ENCODE measurements at regions not wholly inside any gene's neighbourhood (a gene's known extent, or its start where the extent isn't known, plus 50 kb on each side); places are given as distances from the start of the nearest gene placed in this dataset.

DNA sequence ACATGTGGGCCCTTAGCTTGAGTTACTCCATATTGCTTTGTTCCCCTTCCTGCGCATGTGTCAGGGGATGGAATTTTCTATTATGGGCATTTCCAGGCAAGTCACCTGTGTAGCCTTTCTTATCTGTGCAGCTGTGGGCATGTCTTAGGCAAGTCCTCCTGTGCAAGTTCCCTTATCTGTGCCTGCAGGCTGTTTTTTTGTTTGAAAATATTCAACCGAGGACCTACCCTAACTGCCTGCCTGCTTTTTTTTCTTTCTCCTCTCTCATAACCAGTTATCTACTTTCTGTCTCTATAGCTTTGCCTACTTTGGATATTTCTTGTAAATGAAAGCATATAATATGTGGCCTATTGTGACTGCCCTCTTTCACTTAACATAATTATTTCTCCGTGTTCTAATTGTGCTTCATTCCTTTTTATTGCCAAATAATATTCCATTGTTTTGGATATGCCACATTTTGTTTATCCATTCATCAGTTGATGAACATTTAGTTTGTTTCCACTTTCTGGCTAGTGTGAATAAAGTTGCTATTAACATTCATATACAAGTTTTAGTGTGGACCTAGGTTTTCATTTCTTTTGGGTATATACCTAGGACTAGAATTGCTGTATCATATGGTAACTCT is 83.6 kb upstream of the CADM1 start:
- no peak overlapping the region for H3K18ac ChIP-seq (ENCODE audit: low read length)

DNA sequence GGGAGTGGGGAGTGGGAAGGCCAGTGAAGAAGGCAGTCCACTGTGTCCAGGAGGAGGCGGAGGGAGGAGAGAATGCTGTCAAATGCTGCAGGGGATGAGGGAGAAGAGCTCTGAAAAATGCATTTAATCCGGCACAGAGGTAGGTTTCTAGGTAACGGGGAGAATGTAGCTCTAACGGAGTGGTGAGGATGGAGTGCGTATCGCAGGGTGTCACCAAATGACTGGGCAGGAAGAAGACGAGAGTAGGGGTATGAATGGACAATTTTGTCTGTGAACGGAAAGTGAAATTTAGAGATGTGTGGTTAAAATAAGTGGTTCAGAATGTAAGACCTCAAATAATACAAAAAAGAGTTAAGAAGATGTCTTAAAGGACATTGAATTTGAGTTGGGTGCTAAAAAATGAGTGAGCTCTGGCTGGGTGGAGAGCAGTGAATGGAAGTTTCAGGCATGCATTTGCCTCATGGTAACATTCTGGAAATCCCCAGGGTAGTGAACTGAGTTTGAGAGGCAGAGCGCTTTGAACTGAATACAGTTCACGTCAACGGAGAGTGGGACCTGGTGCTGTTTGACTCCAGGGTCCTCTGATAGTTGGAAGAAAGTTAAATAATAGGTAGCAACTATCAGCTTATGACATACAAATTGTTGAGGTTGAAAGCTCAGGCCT is 81.3 kb upstream of the CADM1 start:
- no peaks in the 10 kb centered on the region for H3K27me3 ChIP-seq (ENCODE audit: insufficient read depth, low read length)
- no peak overlapping the region for H3K18ac ChIP-seq (ENCODE audit: low read length)
- no peak overlapping the region for H2AFZ ChIP-seq (ENCODE audit: insufficient read depth, low read length, poor library complexity)
- DNase-seq: no peak
- no peak overlapping the region for H3K4me2 ChIP-seq (ENCODE audit: low read length)
- no peaks in the 10 kb centered on the region for H3K79me2 ChIP-seq (ENCODE audit: control insufficient read depth, insufficient read depth, low read length, poor library complexity)
- H3K79me1 ChIP-seq (ENCODE audit: low read length): peaks cover 7% of the 10 kb centered on the region
- H2AK5ac ChIP-seq (ENCODE audit: low read length): no peak overlapping the region
- no peak overlapping the region for H4K8ac ChIP-seq (ENCODE audit: low read depth, low read length)
- H3K23ac ChIP-seq (ENCODE audit: low read length): no peak overlapping the region
- peaks cover 3% of the 10 kb centered on the region for H3K9me3 ChIP-seq (ENCODE audit: insufficient read depth, low read depth, low read length)
- H3K4me1 ChIP-seq (ENCODE audit: control insufficient read depth in 1 of 2, insufficient read depth in 2 of 2, low read length in 2 of 2): peaks cover 10 to 11% of the 10 kb centered on the region in 2 experiments
- no peak overlapping the region for H3K4me3 ChIP-seq (ENCODE audit: low read depth, low read length)
- H3K27ac ChIP-seq (ENCODE audit: low read depth, low read length): no peak overlapping the region
- H4K91ac ChIP-seq (ENCODE audit: low read depth, low read length): no peak overlapping the region
- H3K36me3 ChIP-seq (ENCODE audit: control insufficient read depth in 1 of 2, insufficient read depth in 2 of 2, low read length in 2 of 2): no peaks in the 10 kb centered on the region
- H3K9ac ChIP-seq (ENCODE audit: low read length): no peak overlapping the region
- no peak overlapping the region for H2BK5ac ChIP-seq (ENCODE audit: low read depth, low read length, poor library complexity)
- H3K4ac ChIP-seq (ENCODE audit: low read depth, low read length): no peak overlapping the region
- H4K12ac ChIP-seq (ENCODE audit: low read depth, low read length): no peak overlapping the region
- H3K14ac ChIP-seq (ENCODE audit: low read length): no peak overlapping the region
- no peak overlapping the region for H2BK12ac ChIP-seq (ENCODE audit: low read length)
- H2BK120ac ChIP-seq (ENCODE audit: insufficient read depth, low read length, poor library complexity): no peak overlapping the region
- 100% methylated on average over 1 of the region's 11 CpGs for WGBS (ENCODE audit: extremely low coverage, insufficient coverage, insufficient read length)

More for the DNA sequence above, 83.6 kb upstream of the CADM1 start:
- Histone ChIP-seq H3K4ac (ENCODE audit: low read depth, low read length) (no peak overlapping the region), H3K79me2 (ENCODE audit: control insufficient read depth, insufficient read depth, low read length, poor library complexity) (no peaks in the 10 kb centered on the region), H2AK5ac (ENCODE audit: low read length) (no peak overlapping the region), H3K27ac (ENCODE audit: low read depth, low read length) (no peak overlapping the region), H3K14ac (ENCODE audit: low read length) (no peak overlapping the region), H2BK5ac (ENCODE audit: low read depth, low read length, poor library complexity) (no peak overlapping the region), H2AFZ (ENCODE audit: insufficient read depth, low read length, poor library complexity) (no peak overlapping the region), H3K27me3 (ENCODE audit: insufficient read depth, low read length) (no peaks in the 10 kb centered on the region), H4K12ac (ENCODE audit: low read depth, low read length) (no peak overlapping the region), H2BK12ac (ENCODE audit: low read length) (no peak overlapping the region), H4K8ac (ENCODE audit: low read depth, low read length) (no peak overlapping the region), H3K9ac (ENCODE audit: low read length) (no peak overlapping the region), H3K79me1 (ENCODE audit: low read length) (no peaks in the 10 kb centered on the region), H2BK120ac (ENCODE audit: insufficient read depth, low read length, poor library complexity) (no peak overlapping the region), H3K36me3 (ENCODE audit: control insufficient read depth in 1 of 2, insufficient read depth in 2 of 2, low read length in 2 of 2) (no peaks in the 10 kb centered on the region), H3K4me1 (ENCODE audit: control insufficient read depth in 1 of 2, insufficient read depth in 2 of 2, low read length in 2 of 2) (no peaks in the 10 kb centered on the region), H3K4me3 (ENCODE audit: low read depth, low read length) (no peak overlapping the region), H4K91ac (ENCODE audit: low read depth, low read length) (no peak overlapping the region), H3K23ac (ENCODE audit: low read length) (no peak overlapping the region), H3K9me3 (ENCODE audit: insufficient read depth, low read depth, low read length) (peaks cover 3% of the 10 kb centered on the region), H3K4me2 (ENCODE audit: low read length) (no peak overlapping the region)
- DNase-seq: no peak
- no CpG with 5 or more reads among the region's 3 CpGs for WGBS (ENCODE audit: extremely low coverage, insufficient coverage, insufficient read length)

GRCh38 chr11:115581871-115582639 is 77.8 kb upstream of the CADM1 start:
- Histone ChIP-seq H3K27me3 (ENCODE audit: insufficient read depth, low read length) (no peaks in the 10 kb centered on the region), H3K79me2 (ENCODE audit: control insufficient read depth, insufficient read depth, low read length, poor library complexity) (no peaks in the 10 kb centered on the region), H4K8ac (ENCODE audit: low read depth, low read length) (no peak overlapping the region), H3K79me1 (ENCODE audit: low read length) (peaks cover 11% of the 10 kb centered on the region), H3K4me2 (ENCODE audit: low read length) (no peak overlapping the region), H3K4me3 (ENCODE audit: low read depth, low read length) (no peak overlapping the region), H3K4ac (ENCODE audit: low read depth, low read length) (no peak overlapping the region), H3K27ac (ENCODE audit: low read depth, low read length) (no peak overlapping the region), H2BK120ac (ENCODE audit: insufficient read depth, low read length, poor library complexity) (peak overlapping the region; percentile 18), H3K9me3 (ENCODE audit: insufficient read depth, low read depth, low read length) (no peaks in the 10 kb centered on the region), H3K23ac (ENCODE audit: low read length) (no peak overlapping the region), H3K9ac (ENCODE audit: low read length) (no peak overlapping the region), H2AK5ac (ENCODE audit: low read length) (peak overlapping the region; percentile 31), H4K91ac (ENCODE audit: low read depth, low read length) (peak overlapping the region; percentile 50), H2BK5ac (ENCODE audit: low read depth, low read length, poor library complexity) (peak overlapping the region; percentile 25), H3K14ac (ENCODE audit: low read length) (peak overlapping the region; percentile 27), H4K12ac (ENCODE audit: low read depth, low read length) (no peak overlapping the region), H3K4me1 (ENCODE audit: control insufficient read depth in 1 of 2, insufficient read depth in 2 of 2, low read length in 2 of 2) (peaks cover 21 to 23% of the 10 kb centered on the region in 2 experiments), H3K18ac (ENCODE audit: low read length) (peak overlapping the region; percentile 46), H2AFZ (ENCODE audit: insufficient read depth, low read length, poor library complexity) (no peak overlapping the region), H3K36me3 (ENCODE audit: control insufficient read depth in 1 of 2, insufficient read depth in 2 of 2, low read length in 2 of 2) (no peaks in the 10 kb centered on the region), H2BK12ac (ENCODE audit: low read length) (peak overlapping the region; percentile 41)
- WGBS (ENCODE audit: extremely low coverage, insufficient coverage, insufficient read length): no CpG with 5 or more reads among the region's 20 CpGs
- DNase-seq: no peak

- Histone ChIP-seq H3K79me2 (ENCODE audit: control insufficient read depth, insufficient read depth, low read length, poor library complexity) (no peaks in the 10 kb centered on the region), H3K9me3 (ENCODE audit: insufficient read depth, low read depth, low read length) (no peaks in the 10 kb centered on the region), H3K4me1 (ENCODE audit: control insufficient read depth in 1 of 2, insufficient read depth in 2 of 2, low read length in 2 of 2) (peaks cover 24 to 30% of the 10 kb centered on the region in 2 experiments), H3K4me3 (ENCODE audit: low read depth, low read length) (no peak overlapping the region), H2BK5ac (ENCODE audit: low read depth, low read length, poor library complexity) (peak overlapping the region; percentile 82), H4K91ac (ENCODE audit: low read depth, low read length) (peak overlapping the region; percentile 84), H3K9ac (ENCODE audit: low read length) (no peak overlapping the region), H3K36me3 (ENCODE audit: control insufficient read depth in 1 of 2, insufficient read depth in 2 of 2, low read length in 2 of 2) (no peaks in the 10 kb centered on the region), H4K8ac (ENCODE audit: low read depth, low read length) (no peak overlapping the region), H4K12ac (ENCODE audit: low read depth, low read length) (no peak overlapping the region), H2AFZ (ENCODE audit: insufficient read depth, low read length, poor library complexity) (no peak overlapping the region), H3K27ac (ENCODE audit: low read depth, low read length) (peak overlapping the region; percentile 40), H3K27me3 (ENCODE audit: insufficient read depth, low read length) (no peaks in the 10 kb centered on the region), H3K79me1 (ENCODE audit: low read length) (peaks cover 17% of the 10 kb centered on the region), H3K14ac (ENCODE audit: low read length) (no peak overlapping the region), H3K23ac (ENCODE audit: low read length) (no peak overlapping the region), H3K18ac (ENCODE audit: low read length) (no peak overlapping the region), H3K4ac (ENCODE audit: low read depth, low read length) (no peak overlapping the region), H3K4me2 (ENCODE audit: low read length) (peak overlapping the region; percentile 40), H2AK5ac (ENCODE audit: low read length) (no peak overlapping the region), H2BK120ac (ENCODE audit: insufficient read depth, low read length, poor library complexity) (no peak overlapping the region), H2BK12ac (ENCODE audit: low read length) (no peak overlapping the region)
- WGBS (ENCODE audit: extremely low coverage, insufficient coverage, insufficient read length): no CpG with 5 or more reads among the region's 7 CpGs
- no peak for DNase-seq
Measured at GRCh38 chr11:115580927-115581680, 76.9 kb upstream of the CADM1 start.

Measured in trophoblast cell (in vitro differentiated cells and primary cell).